ENCODE measurements at regions not wholly inside any gene's neighbourhood (a gene's known extent, or its start where the extent isn't known, plus 50 kb on each side); places are given as distances from the start of the nearest gene placed in this dataset.

GRCh38 chr15:35596285-35596684 is 50.3 kb upstream of the DPH6 start:
- no peak for ATAC-seq

DNA sequence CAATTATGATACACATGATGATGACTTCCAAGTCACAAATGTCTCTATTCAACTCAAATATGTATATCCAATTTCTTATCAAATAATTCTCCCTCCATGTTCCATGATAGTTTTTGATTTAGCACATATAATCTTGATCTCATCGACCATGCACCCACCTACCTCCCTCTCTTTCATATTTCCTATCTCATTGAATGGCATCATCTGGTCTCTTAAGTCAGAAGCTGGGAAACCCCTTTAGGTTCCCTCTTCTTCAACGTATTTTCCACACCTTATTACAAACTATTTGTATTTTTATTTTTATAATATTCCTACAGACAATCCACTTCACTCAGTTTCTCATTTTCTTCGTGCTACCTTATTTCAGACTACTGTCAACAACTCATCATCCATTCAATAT is 56.9 kb upstream of the DPH6 start:
- ATAC-seq = no peak

DNA sequence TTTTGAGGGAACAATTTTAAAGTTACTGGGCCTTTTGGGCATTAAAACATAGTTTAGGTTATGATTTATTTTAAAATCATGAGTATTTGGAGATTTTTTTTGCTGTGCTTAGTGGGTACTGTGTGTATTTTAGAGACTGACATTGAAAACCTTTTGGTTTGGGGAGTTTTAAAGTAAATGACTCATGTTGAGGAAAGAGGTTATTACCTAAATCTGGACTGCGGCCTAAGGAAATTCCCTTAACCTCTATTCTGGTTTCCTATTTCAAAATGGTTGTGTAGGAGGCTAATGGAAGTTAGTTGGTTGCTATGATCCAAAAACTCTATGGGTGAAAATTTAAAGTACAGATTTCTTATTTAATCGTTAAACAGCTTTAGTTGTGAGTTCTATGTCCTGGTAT is 57.3 kb upstream of the DPH6 start:
- ATAC-seq = no peak

DNA sequence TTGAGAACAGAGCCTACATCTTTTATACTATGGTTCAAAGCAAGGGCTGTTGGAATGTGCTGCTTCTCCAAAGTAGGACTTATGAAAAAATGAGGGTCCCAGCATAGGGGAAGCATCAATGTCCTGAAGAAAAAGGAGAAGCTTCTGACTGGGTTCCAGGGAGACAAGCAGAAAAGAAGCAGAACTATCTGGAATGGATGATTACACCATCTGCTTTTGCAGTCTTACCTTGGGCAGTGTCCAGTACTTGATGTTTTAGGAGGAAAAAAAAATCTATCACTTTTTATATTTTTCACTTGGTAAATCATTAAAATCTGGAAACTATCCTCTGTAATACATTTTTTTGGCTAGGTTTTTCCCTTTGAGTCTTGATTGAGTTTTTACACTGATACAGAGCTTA is 57.9 kb upstream of the DPH6 start:
- no peak for ATAC-seq

- no peak for ATAC-seq
Measured at GRCh38 chr15:35605764-35606449, 59.9 kb upstream of the DPH6 start.

DNA sequence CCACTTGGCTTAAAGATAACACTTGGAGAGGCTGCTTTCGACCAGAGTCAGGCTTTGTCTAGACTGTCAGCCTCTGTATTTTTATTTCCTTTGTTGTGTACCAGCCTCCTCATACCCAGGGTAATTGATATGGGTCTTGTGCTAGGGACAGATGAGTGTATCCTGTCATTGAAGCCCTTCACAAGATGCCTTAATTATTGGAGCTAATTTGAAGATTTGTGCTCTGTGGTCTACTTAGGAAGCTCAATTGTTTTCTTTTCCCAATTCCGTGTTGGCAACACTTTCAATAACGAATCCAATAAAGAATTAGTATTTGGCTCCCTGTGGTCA is 60.5 kb upstream of the DPH6 start:
- ATAC-seq = no peak

DNA sequence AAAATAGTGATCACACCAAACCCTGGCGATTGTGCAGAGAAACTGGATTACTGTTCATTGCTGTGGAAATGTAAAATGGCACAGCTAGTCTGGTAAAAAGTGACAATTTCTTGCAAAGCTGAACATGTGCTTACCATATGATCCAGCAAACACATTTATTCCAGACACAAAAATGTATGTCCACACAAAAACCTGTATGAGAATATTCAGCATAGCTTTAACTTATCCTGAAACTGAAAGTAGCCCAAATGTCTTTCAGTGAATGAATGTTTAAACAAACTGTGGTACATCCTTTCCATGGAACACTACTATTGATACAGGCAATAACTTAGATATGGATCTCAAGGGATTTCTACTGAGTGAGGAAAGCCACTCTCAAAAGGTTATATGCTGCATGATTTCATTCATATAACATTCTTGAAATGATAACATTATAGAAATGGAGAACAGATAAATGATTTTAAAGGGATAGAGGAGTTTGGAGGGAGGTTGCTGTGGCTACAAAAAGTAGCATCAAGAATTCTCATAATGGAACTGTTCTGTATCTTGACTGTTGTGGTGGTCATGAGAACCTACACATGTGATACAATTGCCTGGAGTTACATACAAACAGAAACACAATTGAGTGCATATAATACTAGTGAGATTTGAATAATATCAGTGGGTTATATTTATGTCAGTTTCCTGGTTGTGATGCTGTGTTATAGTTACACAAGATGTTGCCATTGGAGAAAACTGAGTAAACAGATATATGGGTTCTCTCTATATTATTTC is 70.7 kb upstream of the DPH6 start:
- no peak for ATAC-seq

DNA sequence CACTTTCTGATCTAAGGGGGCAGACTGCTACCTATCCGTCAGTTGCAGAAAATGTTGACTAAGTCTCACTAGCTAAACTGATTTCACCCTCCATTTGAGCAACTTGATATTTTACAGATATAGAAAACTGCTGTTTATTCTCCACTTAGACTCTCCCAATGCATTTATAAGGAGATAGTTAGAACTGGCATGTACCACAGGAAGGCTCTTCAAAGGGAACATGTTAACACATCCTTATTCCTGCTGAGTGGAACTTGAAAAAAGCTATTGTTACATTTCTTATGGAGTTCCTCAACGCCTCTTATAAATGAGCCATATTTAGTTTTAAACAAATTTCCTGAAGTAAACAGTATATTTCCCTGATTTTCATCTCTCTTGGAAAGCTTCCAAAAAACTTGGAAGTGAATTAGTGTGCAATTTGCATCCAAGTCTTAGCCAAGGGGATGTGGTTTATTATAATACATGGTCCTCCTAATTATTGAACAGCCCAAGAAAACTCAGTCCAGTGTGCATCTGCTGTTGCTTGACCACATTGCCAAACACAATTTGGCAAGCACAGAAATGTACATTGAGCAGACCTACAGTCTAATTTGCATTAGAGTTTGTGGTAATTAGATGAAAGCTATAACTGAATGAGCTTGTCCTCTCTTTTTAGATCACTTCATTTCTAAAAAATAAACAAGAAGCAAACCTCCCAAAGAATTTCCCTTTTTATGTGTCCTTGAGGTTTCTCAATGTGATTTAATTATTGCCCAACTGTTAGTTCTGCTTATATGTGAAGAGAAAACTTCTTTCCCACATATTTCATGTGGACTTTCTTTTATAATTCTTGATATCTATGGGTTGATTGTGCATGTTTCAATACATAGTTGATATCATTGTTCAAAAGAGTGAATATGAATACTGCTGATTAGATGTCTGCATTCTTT is 72.6 kb upstream of the DPH6 start:
- no peak for ATAC-seq

DNA sequence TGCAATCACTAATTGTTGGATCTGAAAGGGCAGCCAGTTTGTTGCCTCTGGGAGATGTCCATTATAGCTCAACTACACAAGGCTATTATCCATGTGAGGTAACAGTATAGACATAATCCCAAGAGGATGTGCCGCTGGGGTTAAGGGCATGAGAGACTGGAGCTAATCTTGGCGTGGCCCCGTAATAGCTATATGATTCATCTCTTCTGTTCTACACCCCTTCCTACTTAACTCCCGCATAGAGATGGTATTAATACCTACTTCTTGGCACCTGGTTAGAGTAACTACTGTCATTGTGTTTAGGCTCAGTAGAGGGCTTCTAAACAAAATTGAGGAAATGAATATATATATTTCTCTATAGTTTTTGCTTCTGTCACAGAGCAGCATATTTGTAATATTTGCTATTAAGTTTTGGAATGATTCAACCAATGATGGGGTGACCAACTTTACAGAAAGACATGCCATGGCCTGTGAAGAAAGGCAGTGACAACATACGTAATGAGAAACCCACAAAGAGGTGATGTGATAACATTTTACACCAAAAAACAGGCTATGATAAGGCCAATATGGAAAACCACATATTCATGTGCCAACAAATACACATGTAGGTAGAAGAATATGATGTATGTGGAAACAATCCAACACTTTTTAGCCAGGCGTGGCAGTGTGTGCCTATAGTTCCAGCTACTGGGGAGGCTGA is 76.8 kb upstream of the DPH6 start:
- ATAC-seq = no peak

- no peak for ATAC-seq
Measured at GRCh38 chr15:35624881-35625280, 78.9 kb upstream of the DPH6 start.

- no peak for ATAC-seq
Measured at GRCh38 chr15:35626571-35627318, 80.8 kb upstream of the DPH6 start.

- ATAC-seq = no peak
Measured at GRCh38 chr15:35627696-35628095, 81.7 kb upstream of the DPH6 start.

DNA sequence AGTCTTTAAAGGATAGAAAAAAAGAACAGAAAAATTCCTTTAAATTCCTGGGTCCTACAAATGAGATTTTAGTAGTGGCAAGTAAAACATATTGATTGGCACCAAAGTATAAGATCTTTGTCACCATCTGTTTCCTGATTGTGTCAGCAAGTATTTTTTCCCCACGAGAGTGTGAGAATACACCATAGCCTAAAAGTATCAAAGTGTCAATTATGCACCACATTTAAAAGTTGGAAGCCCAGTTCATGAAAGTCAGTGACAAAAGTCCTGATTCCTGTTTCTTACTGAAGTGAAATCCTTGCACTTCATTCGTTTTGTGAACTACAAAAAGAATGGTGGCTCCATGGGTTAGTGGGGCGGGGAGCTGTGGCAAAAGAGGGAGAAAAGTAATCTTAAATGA is 83.8 kb upstream of the DPH6 start:
- no peak for ATAC-seq

GRCh38 chr15:35630532-35630931 is 84.6 kb upstream of the DPH6 start:
- no peak for ATAC-seq

GRCh38 chr15:35630985-35631384 is 85.0 kb upstream of the DPH6 start:
- no peak for ATAC-seq

GRCh38 chr15:35633677-35634076 is 87.7 kb upstream of the DPH6 start:
- no peak for ATAC-seq

GRCh38 chr15:35646790-35647189 is 100.8 kb upstream of the DPH6 start:
- ATAC-seq = no peak

DNA sequence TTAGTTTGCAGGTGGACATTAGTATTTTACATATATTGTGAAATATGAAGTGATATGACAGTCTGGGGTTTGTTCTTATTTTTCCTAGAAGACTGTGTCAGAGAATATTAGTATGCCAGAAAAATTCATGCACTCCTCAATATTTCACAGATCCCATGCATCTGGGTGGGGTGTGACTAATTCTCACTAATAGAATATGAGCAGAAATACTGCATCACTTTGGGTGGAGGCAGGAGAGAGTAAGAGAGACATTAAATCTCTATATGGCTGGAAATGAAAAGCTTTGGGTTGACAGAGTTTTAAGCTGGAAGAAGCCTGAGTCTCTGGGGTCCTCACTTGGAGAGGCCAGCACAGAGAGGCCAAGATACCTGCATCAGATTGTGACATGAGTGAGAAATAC is 101.3 kb upstream of the DPH6 start:
- no peak for ATAC-seq

- ATAC-seq = no peak
Measured at GRCh38 chr15:35648941-35649340, 103.0 kb upstream of the DPH6 start.

DNA sequence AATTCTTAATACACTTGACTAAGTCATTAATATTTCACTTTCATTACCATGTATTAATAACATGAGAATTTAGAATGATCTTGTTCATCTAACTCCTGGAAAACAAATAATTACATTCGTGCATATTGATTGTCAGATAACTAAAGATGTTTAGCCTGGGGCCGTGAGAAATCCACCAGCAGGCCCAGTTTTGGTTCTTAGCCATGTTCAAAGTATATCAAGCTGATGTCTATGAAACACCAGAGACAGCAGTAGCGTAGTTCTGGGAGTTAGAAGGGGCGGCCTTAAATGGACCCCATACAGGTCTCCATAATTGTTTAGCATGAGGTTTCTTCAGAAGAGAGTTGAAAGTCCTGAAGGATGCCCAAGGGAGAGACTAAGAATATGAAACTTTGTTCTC is 103.6 kb upstream of the DPH6 start:
- no peak for ATAC-seq

GRCh38 chr15:35654332-35654731 is 108.4 kb upstream of the DPH6 start:
- no peak for ATAC-seq

GRCh38 chr15:35657679-35658311 is 111.8 kb upstream of the DPH6 start:
- ATAC-seq = no peak

Data from activated CD4-positive, CD25-positive, alpha-beta regulatory T cell treated with anti-CD3 and anti-CD28 coated beads, Interleukin-2, amount 50 U/mL, for 24 hours (primary cell).